HT1080 (cell line): ENCODE measurements at regions not wholly inside any gene's neighbourhood (a gene's known extent, or its start where the extent isn't known, plus 50 kb on each side); places are given as distances from the start of the nearest gene placed in this dataset.
A peak's percentile ranks its signal among the peaks of the same experiment; 100 is the strongest.

Experiments
- DNase-seq: peaks from one replicate; pipeline ENCODE4 v3.0.0-alpha.2; 2015; ENCODE audit warnings: low read depth

DNA sequence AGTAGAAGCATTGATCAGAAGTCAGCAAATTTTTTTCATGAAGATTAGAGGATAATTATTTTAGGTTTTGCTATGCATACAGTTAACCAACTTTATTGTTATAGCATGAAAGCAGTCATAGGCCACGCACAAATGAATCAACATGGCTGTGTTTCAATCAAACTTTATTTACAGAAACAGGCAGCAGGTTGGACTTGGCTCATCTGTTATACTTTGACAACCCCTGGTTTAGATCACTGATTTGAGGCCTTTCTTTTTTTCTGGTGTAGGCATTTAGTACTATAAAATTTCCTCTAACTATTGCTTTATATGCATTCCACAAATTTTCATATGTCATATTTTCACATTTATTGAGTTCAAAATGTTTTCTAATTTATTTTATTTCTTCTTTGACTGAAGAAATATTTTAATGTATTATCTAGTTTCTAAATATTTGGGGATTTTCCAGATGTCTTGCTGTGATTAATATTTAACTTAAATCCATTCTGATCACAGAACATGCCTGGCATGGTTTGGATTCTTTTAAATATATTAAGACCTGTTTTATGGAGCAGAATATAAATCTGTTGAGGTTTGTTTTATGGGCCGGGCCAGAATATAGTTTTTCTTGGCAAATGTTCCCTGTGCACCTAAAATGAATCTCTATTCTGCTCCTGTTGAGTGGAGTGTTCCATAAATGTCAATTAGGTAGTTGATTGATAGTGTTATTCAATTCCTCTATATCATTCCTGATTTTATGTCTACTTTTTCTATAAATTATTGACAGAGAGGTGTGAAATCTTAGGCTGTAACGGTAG lies 116.3 kb upstream of the KLHL29 start:
- no peak for DNase-seq

DNA sequence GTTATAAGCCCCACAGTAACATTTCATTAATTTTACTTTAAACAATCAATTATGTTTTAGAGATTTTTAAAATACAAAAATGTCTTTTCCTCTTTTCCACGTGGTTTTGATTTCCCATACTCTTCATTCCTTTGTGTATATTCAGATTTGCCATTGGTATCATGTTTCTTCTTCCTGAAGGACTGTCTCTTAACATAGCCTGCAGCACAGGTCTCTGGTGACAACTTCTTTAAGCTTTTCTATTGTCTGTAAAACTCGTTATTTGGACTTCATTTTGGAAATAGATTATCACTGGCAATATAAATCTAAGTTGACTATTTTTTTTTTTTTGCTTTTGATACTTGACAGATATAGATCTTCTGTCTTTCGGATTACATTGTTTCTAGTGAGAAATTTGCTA lies 115.2 kb upstream of the KLHL29 start:
- DNase-seq, result no peak

GRCh38 chr2:23270810-23271209 lies 114.2 kb upstream of the KLHL29 start:
- DNase-seq, result no peak

- DNase-seq, result no peak
These were observed 113.7 kb upstream of the KLHL29 start for GRCh38 chr2:23271230-23271629.

- peak; percentile 82 for DNase-seq
These were observed 111.2 kb upstream of the KLHL29 start for GRCh38 chr2:23273786-23274185.

DNA sequence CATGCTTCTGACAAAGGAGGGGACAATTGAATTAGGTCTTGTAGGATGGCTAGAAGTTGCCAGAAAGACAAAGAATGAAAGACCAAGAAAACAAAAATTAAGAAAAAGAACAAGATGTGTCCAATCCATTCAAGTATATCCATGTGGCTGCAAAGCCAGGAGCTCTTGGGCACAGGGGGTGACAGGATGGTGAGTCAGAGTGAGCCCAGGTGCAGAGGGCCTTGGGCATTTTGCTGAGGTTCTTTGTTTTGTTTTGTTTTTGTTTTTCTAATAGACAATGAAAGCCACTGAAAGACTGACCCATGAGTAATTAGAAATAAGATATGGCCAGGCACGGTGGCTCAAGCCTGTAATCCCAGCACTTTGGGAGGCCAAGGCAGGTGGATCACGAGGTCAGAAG lies 104.6 kb upstream of the KLHL29 start:
- DNase-seq, result peak; percentile 84

- peak; percentile 48 for DNase-seq
These were observed 101.3 kb upstream of the KLHL29 start for GRCh38 chr2:23283653-23284052.

- no peak for DNase-seq
These were observed 99.7 kb upstream of the KLHL29 start for GRCh38 chr2:23285091-23285800.

DNA sequence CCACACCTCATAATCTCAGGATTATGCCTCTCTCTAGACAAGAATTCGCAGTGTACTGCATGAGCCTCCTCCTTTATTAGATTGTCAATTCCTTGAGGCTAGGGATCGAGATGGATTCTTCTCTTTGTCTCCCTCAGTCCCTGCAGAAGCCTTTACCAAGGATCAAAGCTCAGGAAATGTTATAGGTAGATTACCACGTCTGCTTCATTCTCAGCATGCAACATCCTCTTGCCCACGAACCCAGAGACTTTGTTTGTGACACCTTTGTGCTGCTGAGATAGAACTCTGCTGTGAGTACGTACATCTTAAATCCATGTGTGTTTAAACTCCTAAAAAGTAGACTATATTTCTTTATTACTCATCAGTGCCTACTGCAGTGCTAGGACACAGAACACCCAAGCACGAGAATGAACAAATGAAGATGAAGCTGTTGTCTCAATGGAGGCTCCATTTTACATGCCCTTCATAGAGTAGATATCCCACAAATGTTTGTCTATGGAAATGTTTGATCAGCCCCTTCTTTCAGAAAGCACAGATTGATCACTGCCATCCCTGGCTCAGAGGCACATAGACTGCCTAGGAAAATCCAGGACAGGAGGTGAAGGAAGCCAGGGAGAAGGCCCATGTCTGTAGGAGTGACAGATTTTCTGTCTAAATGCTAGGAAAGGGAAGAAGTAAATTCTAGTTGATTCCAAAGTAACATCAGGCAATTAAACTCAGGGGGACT lies 98.8 kb upstream of the KLHL29 start:
- DNase-seq, result no peak

DNA sequence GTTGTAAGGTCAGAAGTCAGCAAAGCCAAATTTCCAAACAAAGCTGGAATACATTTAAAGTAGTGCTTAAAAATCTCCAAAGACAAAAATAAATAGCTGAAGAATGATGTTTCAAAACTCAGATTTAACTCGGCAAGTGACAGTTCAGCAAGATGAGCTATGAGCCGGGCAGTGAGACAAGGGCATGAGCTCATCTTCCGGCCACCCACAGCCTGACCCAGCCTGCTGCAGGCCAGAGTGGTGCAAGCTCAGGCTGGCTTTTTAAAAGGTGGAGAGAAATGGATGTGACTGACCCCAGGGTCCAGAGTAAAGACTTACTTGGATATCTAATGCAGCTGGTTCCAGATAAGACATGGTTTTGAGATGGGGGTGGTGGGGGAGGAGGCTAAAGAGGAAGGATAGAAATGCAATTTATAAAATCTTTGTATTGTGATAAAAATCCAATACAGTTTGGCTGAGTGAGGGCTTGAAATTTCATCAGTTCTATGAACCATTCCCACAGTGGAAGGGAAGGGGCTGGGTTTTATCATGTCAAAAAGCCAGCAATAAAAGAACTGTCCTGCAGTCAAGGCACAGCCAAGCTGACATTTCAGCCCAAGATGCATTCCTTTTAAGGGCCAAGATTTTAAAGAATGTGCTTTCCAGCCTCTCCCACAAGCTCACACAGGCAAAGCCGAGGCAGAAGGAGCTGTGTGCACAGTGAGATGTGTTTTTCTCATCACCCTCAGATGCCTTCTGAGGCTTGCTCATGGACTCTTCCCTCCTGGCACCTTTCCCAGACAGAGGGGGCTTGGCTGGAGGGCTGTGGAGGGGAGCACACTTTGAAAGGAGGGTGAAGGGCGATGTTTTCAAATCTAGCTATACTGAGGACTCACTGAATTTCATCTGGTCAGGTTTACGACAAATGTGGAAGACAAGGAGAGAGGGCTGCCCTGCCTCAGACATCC lies 97.9 kb upstream of the KLHL29 start:
- DNase-seq, result peak; percentile 54

DNA sequence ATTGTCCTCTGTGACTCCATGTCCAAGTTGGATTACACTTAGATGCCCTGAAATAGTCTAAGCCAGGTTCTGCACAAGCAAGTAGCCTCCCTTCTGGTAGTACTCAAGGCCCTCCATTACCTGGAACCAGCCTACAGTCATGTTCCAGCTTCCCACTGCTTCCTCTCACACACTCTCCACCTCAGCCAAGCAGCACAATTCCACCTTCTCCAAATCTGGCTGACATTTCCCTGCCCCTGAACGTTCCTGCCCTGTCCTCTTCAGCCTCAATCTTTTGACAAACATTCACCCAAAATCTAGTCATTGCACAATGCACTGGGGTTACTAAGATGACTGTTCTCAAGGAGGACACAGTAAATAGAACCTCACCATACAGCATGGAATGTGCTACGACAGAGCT lies 95.3 kb upstream of the KLHL29 start:
- DNase-seq, result no peak

GRCh38 chr2:23291239-23291638 lies 93.7 kb upstream of the KLHL29 start:
- no peak for DNase-seq

- no peak for DNase-seq
These were observed 93.0 kb upstream of the KLHL29 start for GRCh38 chr2:23292024-23292423.

GRCh38 chr2:23293063-23293462 lies 91.9 kb upstream of the KLHL29 start:
- DNase-seq, result peak; percentile 47

DNA sequence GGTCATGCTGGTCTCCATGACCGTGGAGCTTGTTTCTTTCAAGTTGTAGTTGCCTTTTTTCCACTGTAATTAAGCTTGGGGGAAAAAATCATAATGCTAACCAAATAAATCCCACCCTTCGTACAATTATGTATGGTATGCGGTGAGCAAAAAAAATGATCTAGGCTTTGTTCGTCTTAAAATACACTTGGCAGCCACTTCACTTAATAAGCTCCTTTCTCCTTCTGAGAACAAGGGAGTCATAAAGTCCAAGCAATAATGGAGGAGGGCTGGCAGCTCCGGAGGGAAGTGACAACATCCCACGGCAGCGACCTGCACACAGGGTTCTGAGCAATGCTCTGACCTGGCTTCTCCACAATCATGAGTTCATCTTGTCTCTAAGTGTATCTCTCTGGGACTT lies 91.2 kb upstream of the KLHL29 start:
- no peak for DNase-seq

DNA sequence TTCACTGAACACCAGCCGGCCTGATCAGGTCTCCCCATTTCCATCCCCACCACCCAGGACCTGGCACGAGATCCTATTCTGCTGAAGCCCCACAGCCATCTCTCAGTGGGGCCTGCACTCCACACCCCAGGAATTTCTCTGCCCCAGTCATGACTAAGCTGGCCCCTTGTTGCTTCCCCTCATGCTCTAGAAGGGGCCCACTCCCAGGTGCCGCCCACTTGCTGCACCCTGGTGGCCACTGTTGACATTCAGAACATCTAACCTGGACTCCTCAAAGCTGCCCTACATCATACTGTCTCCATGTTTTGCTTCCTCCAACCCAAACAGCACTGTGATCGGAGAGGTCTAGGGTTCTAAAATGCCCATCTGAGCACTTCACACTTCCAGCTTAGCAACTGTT lies 90.7 kb upstream of the KLHL29 start:
- DNase-seq, result no peak

- no peak for DNase-seq
These were observed 88.3 kb upstream of the KLHL29 start for GRCh38 chr2:23296691-23297090.

- no peak for DNase-seq
These were observed 87.9 kb upstream of the KLHL29 start for GRCh38 chr2:23297112-23297511.

DNA sequence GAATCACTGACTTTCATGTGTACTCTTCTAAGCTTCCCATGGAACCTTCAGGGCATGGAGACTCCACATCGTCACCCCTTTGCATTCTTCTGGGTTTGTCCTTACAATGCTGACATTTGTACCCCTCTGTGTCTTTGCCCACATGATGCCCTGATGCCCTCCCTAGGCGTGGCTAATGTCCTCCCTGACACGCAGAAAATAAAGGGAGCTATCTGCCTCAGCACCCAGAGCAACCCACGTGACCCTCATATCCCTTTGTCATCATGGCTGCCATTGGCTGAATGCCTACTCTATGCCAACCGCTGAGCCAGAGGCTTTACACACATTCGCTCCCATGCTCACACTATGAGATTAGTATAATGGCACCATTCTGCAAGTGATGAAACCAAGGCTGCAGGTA lies 86.4 kb upstream of the KLHL29 start:
- DNase-seq, result no peak

GRCh38 chr2:23299476-23300195 lies 85.3 kb upstream of the KLHL29 start:
- DNase-seq, result no peak

DNA sequence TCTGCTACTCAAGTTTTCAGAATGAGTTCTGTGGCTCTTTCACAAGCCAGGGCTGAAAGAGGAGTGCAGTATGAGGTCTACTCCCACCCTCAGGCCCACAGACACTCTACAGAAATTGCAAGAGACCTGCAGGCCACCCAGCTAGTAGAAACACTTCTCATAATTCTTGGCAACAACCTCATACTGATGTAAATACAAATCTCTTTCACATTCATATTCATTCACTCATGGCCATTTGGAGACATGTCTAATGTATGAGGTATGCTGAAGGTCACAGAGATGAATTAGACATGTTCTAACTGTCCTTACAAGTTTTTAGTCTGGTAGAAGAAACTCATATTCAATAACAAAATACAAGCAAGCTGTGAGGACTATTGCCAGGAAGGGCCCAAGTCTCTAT lies 83.8 kb upstream of the KLHL29 start:
- DNase-seq, result no peak
